SK-N-MC (cell line): ENCODE measurements at regions not wholly inside any gene's neighbourhood (a gene's known extent, or its start where the extent isn't known, plus 50 kb on each side); places are given as distances from the start of the nearest gene placed in this dataset.

Source experiments
- DNase-seq: peaks from one replicate; pipeline ENCODE4 v3.0.0-alpha.2; 2011; ENCODE audit warnings: low read depth, low spot score
- H3K27ac ChIP-seq: fragments of 200-600 bp; sonication (generic); 2 replicates; pipeline ENCODE4 v1.5.1; 2016; ENCODE audit warnings: mixed run types
- H3K36me3 ChIP-seq: fragments of 200-600 bp; sonication (generic); 2 replicates; pipeline ENCODE4 v1.6.1; 2017; ENCODE audit warnings: antibody characterized with exemption, low read length, mixed read lengths; ENCODE audit not compliant: insufficient read depth
- H3K4me3 ChIP-seq: fragments of 200-600 bp; sonication (generic); 2 replicates; pipeline ENCODE4 v1.5.1; 2016
- H3K9ac ChIP-seq: fragments of 200-600 bp; sonication (generic); 2 replicates; pipeline ENCODE4 v1.8.0; 2017; ENCODE audit warnings: mixed run types, mixed read lengths; ENCODE audit not compliant: insufficient read length
- H3K9me3 ChIP-seq: fragments of 200-600 bp; sonication (generic); 2 replicates; pipeline ENCODE4 v1.6.1; 2017; ENCODE audit warnings: low read depth, mild to moderate bottlenecking, antibody characterized with exemption, low read length, moderate library complexity, mixed read lengths
- EZH2 ChIP-seq: fragments of 200-600 bp; sonication (generic); IDR thresholded peaks from one replicate; pipeline ENCODE4 v1.6.1; 2017; ENCODE audit warnings: antibody characterized with exemption
- FOXP2 ChIP-seq: optimal IDR thresholded peaks from 2 replicates; pipeline ENCODE3; 2011; ENCODE audit warnings: mild to moderate bottlenecking, moderate library complexity; ENCODE audit not compliant: insufficient read depth; ENCODE audit errors: extremely low read length, control extremely low read depth
- POLR2AphosphoS5 ChIP-seq: IDR thresholded peaks from 2 replicates; pipeline ENCODE4 v1.6.1; 2012; ENCODE audit warnings: mild to moderate bottlenecking, low read depth, low read length, borderline replicate concordance

GRCh38 chr10:88107296-88108097 is 244.1 kb downstream of the PTEN start:
- no peaks in the 10 kb centered on the region for H3K36me3 ChIP-seq
- TF ChIP-seq POLR2AphosphoS5 (no peak), EZH2 (no peak), FOXP2 (no peak)
- no peak overlapping the region for H3K27ac ChIP-seq
- DNase-seq: no peak
- no peak overlapping the region for H3K4me3 ChIP-seq
- H3K9ac ChIP-seq: no peak overlapping the region
- H3K9me3 ChIP-seq: no peaks in the 10 kb centered on the region

- no peaks in the 10 kb centered on the region for H3K9me3 ChIP-seq
- H3K36me3 ChIP-seq: no peaks in the 10 kb centered on the region
- H3K4me3 ChIP-seq: no peak overlapping the region
- no peak for DNase-seq
- TF ChIP-seq FOXP2: no peak
- no peak for TF ChIP-seq POLR2AphosphoS5
- no peak for TF ChIP-seq EZH2
- no peak overlapping the region for H3K27ac ChIP-seq
- H3K9ac ChIP-seq: no peak overlapping the region
These were observed 244.7 kb downstream of the PTEN start for GRCh38 chr10:88108115-88108610.

GRCh38 chr10:88110355-88110754 is 246.9 kb downstream of the PTEN start:
- no peak for TF ChIP-seq POLR2AphosphoS5
- no peak for TF ChIP-seq EZH2
- no peak for TF ChIP-seq FOXP2
- DNase-seq: no peak
- Histone ChIP-seq H3K9ac (no peak overlapping the region), H3K36me3 (no peaks in the 10 kb centered on the region), H3K27ac (no peak overlapping the region), H3K4me3 (no peak overlapping the region), H3K9me3 (no peaks in the 10 kb centered on the region)

GRCh38 chr10:88110822-88111221 is 247.4 kb downstream of the PTEN start:
- no peak for DNase-seq
- H3K36me3 ChIP-seq: no peaks in the 10 kb centered on the region
- no peak overlapping the region for H3K9ac ChIP-seq
- no peaks in the 10 kb centered on the region for H3K9me3 ChIP-seq
- no peak overlapping the region for H3K4me3 ChIP-seq
- TF ChIP-seq FOXP2 (no peak), EZH2 (no peak), POLR2AphosphoS5 (no peak)
- H3K27ac ChIP-seq: no peak overlapping the region

GRCh38 chr10:88111294-88111693 is 247.9 kb downstream of the PTEN start:
- H3K27ac ChIP-seq: no peak overlapping the region
- no peak overlapping the region for H3K4me3 ChIP-seq
- H3K9ac ChIP-seq: no peak overlapping the region
- no peaks in the 10 kb centered on the region for H3K36me3 ChIP-seq
- no peak for DNase-seq
- H3K9me3 ChIP-seq: no peaks in the 10 kb centered on the region
- TF ChIP-seq POLR2AphosphoS5 (no peak), EZH2 (no peak), FOXP2 (no peak)

- no peak overlapping the region for H3K4me3 ChIP-seq
- no peak overlapping the region for H3K27ac ChIP-seq
- H3K9ac ChIP-seq: no peak overlapping the region
- no peaks in the 10 kb centered on the region for H3K36me3 ChIP-seq
- H3K9me3 ChIP-seq: no peaks in the 10 kb centered on the region
- TF ChIP-seq EZH2 (no peak), FOXP2 (no peak), POLR2AphosphoS5 (no peak)
- DNase-seq: no peak
These were observed 249.8 kb downstream of the PTEN start for GRCh38 chr10:88113232-88113631.

- Histone ChIP-seq H3K9me3 (no peaks in the 10 kb centered on the region), H3K4me3 (no peak overlapping the region), H3K36me3 (no peaks in the 10 kb centered on the region), H3K27ac (no peak overlapping the region), H3K9ac (no peak overlapping the region)
- no peak for TF ChIP-seq FOXP2
- no peak for TF ChIP-seq POLR2AphosphoS5
- no peak for TF ChIP-seq EZH2
- DNase-seq: no peak
These were observed 250.3 kb downstream of the PTEN start for GRCh38 chr10:88113657-88114272.

- TF ChIP-seq FOXP2 (no peak), EZH2 (no peak), POLR2AphosphoS5 (no peak)
- Histone ChIP-seq H3K27ac (no peak overlapping the region), H3K4me3 (no peak overlapping the region), H3K36me3 (no peaks in the 10 kb centered on the region), H3K9ac (no peak overlapping the region), H3K9me3 (no peaks in the 10 kb centered on the region)
- peak; percentile 3 for DNase-seq
These were observed 250.9 kb downstream of the PTEN start for GRCh38 chr10:88114368-88114767.

- Histone ChIP-seq H3K9me3 (no peaks in the 10 kb centered on the region), H3K9ac (no peak overlapping the region), H3K36me3 (no peaks in the 10 kb centered on the region), H3K27ac (no peak overlapping the region), H3K4me3 (no peak overlapping the region)
- no peak for DNase-seq
- TF ChIP-seq FOXP2 (no peak), POLR2AphosphoS5 (no peak), EZH2 (no peak)
These were observed 252.0 kb downstream of the PTEN start for GRCh38 chr10:88115407-88115806.
